ENCODE measurements at regions not wholly inside any gene's neighbourhood (a gene's known extent, or its start where the extent isn't known, plus 50 kb on each side); places are given as distances from the start of the nearest gene placed in this dataset.

- TF ChIP-seq CTCF (IDR thresholded peaks at IDR 0.05; ENCODE audit: low read depth, low read length) (no peak), MYC (IDR thresholded peaks at IDR 0.05; ENCODE audit: low read depth, low read length) (no peak), MAX (IDR thresholded peaks at IDR 0.05; ENCODE audit: low read depth, low read length) (no peak)
Measured at GRCh38 chr12:39071611-39072010, 166.2 kb upstream of the CPNE8 start.

Measured in NB4 (cell line).